Trophoblast cell (in vitro differentiated cells and primary cell): ENCODE measurements at regions not wholly inside any gene's neighbourhood (a gene's known extent, or its start where the extent isn't known, plus 50 kb on each side); places are given as distances from the start of the nearest gene placed in this dataset.

ENCODE experiments used
- DNase-seq, 2 donors: peaks; one replicate each; pipeline ENCODE4 v3.0.0-alpha.2; 2016
- H2AFZ ChIP-seq: 2 replicates; pipeline ENCODE4 v1.6.1; 2013; ENCODE audit warnings: low read length, moderate library complexity, mild to moderate bottlenecking; ENCODE audit not compliant: insufficient read depth, poor library complexity
- H2AK5ac ChIP-seq: 2 replicates; pipeline ENCODE4 v1.6.1; 2013; ENCODE audit warnings: mild to moderate bottlenecking, low read length
- H2BK120ac ChIP-seq: 2 replicates; pipeline ENCODE4 v1.6.1; 2013; ENCODE audit warnings: low read length, mild to moderate bottlenecking, moderate library complexity; ENCODE audit not compliant: insufficient read depth, poor library complexity
- H2BK12ac ChIP-seq: 2 replicates; pipeline ENCODE4 v1.6.1; 2013; ENCODE audit warnings: mild to moderate bottlenecking, low read length, moderate library complexity
- H2BK5ac ChIP-seq: 2 replicates; pipeline ENCODE4 v1.6.1; 2013; ENCODE audit warnings: low read length, low read depth, moderate library complexity, mild to moderate bottlenecking; ENCODE audit not compliant: poor library complexity
- H3K14ac ChIP-seq: 2 replicates; pipeline ENCODE4 v1.6.1; 2013; ENCODE audit warnings: mild to moderate bottlenecking, low read length
- H3K18ac ChIP-seq: 2 replicates; pipeline ENCODE4 v1.6.1; 2013; ENCODE audit warnings: mild to moderate bottlenecking, low read length
- H3K23ac ChIP-seq: 2 replicates; pipeline ENCODE4 v1.6.1; 2013; ENCODE audit warnings: low read length
- H3K27ac ChIP-seq: 2 replicates; pipeline ENCODE4 v1.5.1; 2013; ENCODE audit warnings: low read depth, mild to moderate bottlenecking, inconsistent platforms, low read length, moderate library complexity
- H3K27me3 ChIP-seq: 2 replicates; pipeline ENCODE4 v1.6.1; 2013; ENCODE audit warnings: inconsistent platforms, mild to moderate bottlenecking, low read length, moderate library complexity; ENCODE audit not compliant: insufficient read depth
- H3K36me3 ChIP-seq, 2 experiments: 1 replicate in 1 of 2; 2 replicates in 1 of 2; pipeline ENCODE4 v1.6.1; 2013; ENCODE audit warnings: low read length in 2 of 2, mild to moderate bottlenecking in 2 of 2, moderate library complexity in 1 of 2; ENCODE audit not compliant: insufficient read depth in 2 of 2, control insufficient read depth in 1 of 2
- H3K4ac ChIP-seq: 2 replicates; pipeline ENCODE4 v1.6.1; 2013; ENCODE audit warnings: low read depth, mild to moderate bottlenecking, low read length, moderate library complexity
- H3K4me1 ChIP-seq, 2 experiments: 1 replicate in 1 of 2; 2 replicates in 1 of 2; pipeline ENCODE4 v1.6.1; 2013; ENCODE audit warnings: low read length in 2 of 2, mild to moderate bottlenecking in 2 of 2, moderate library complexity in 1 of 2; ENCODE audit not compliant: insufficient read depth in 2 of 2, control insufficient read depth in 1 of 2
- H3K4me2 ChIP-seq: 2 replicates; pipeline ENCODE4 v1.6.1; 2013; ENCODE audit warnings: inconsistent platforms, mild to moderate bottlenecking, low read length, moderate library complexity
- H3K4me3 ChIP-seq: 2 replicates; pipeline ENCODE4 v1.5.1; 2013; ENCODE audit warnings: mild to moderate bottlenecking, low read depth, low read length, inconsistent platforms
- H3K79me1 ChIP-seq: one replicate; pipeline ENCODE4 v1.6.1; 2013; ENCODE audit warnings: low read length
- H3K79me2 ChIP-seq: 2 replicates; pipeline ENCODE4 v1.6.1; 2013; ENCODE audit warnings: low read length, mild to moderate bottlenecking; ENCODE audit not compliant: control insufficient read depth, insufficient read depth, poor library complexity
- H3K9ac ChIP-seq: 2 replicates; pipeline ENCODE4 v1.6.1; 2013; ENCODE audit warnings: mild to moderate bottlenecking, low read length
- H3K9me3 ChIP-seq: 2 replicates; pipeline ENCODE4 v1.6.1; 2013; ENCODE audit warnings: low read depth, mild to moderate bottlenecking, control low read depth, inconsistent platforms, low read length; ENCODE audit not compliant: insufficient read depth
- H4K12ac ChIP-seq: 2 replicates; pipeline ENCODE4 v1.6.1; 2013; ENCODE audit warnings: low read depth, mild to moderate bottlenecking, low read length, moderate library complexity
- H4K8ac ChIP-seq: 2 replicates; pipeline ENCODE4 v1.6.1; 2013; ENCODE audit warnings: low read depth, mild to moderate bottlenecking, low read length, moderate library complexity
- H4K91ac ChIP-seq: one replicate; pipeline ENCODE4 v1.6.1; 2013; ENCODE audit warnings: low read depth, mild to moderate bottlenecking, low read length, moderate library complexity
- WGBS: extraction: QIAGEN DNeasy Blood & Tissue Kit; methylation state at CpG from one replicate; pipeline ENCODE4 v1.1.7; 2013; ENCODE audit warnings: missing lambda C conversion rate; ENCODE audit not compliant: insufficient read length, insufficient coverage; ENCODE audit errors: extremely low coverage; 5-methylcytosine and 5-hydroxymethylcytosine counted together

DNA sequence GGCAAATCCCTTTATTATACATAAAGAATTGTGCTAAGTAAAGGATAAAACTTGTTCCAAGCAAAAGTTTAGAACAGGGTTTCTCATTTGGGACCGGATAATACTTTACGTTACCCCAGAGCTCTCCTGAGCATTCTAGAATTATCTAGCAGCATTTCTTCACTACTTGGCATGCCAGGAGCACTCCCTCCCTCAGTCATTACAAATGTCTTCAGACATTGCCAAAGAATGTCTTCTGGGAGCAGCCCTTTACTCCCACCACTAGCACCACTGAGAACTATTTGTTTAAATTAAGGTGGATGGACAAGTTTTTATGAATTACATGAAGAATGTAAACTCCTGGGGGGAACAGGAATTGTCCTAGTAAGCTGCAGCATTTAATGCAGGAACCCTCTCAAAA lies 516.4 kb downstream of the GBE1 start:
- Histone ChIP-seq H3K27ac (no peak overlapping the region), H2BK5ac (no peak overlapping the region), H4K91ac (no peak overlapping the region), H3K79me1 (no peaks in the 10 kb centered on the region), H3K4me1 (no peaks in the 10 kb centered on the region), H4K8ac (no peak overlapping the region), H3K27me3 (no peaks in the 10 kb centered on the region), H3K18ac (no peak overlapping the region), H3K4me2 (no peak overlapping the region), H3K23ac (no peak overlapping the region), H3K36me3 (no peaks in the 10 kb centered on the region), H4K12ac (no peak overlapping the region), H3K79me2 (no peaks in the 10 kb centered on the region), H2BK120ac (no peak overlapping the region), H3K14ac (no peak overlapping the region), H2BK12ac (no peak overlapping the region), H3K4me3 (no peak overlapping the region), H2AFZ (no peak overlapping the region), H3K9ac (no peak overlapping the region), H3K9me3 (no peaks in the 10 kb centered on the region), H3K4ac (no peak overlapping the region), H2AK5ac (no peak overlapping the region)
- DNase-seq = no peak
- no CpG with 5 or more reads among the region's 2 CpGs for WGBS

DNA sequence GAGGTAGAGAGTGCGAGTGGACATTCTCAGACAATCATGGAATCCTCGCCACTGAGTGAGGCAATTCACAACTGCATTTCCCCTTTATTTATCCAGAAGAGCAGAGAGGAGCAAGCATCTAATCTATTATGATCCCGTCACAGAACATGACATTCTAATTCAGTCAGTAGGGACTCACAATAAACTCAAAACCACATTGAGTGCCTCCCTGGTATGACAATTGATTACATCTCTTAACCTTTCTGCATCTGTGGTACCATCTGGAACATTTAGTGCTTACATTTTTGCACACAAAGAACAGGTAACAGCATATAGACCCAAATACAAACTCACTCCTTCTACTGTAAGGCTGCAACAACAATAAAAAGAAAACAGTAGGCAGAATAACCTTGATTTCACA lies 517.2 kb downstream of the GBE1 start:
- no peak overlapping the region for H2BK12ac ChIP-seq
- H2BK5ac ChIP-seq = no peak overlapping the region
- H3K4me3 ChIP-seq = no peak overlapping the region
- WGBS = no CpG with 5 or more reads among the region's 3 CpGs
- H4K8ac ChIP-seq = no peak overlapping the region
- H3K23ac ChIP-seq = no peak overlapping the region
- H3K9ac ChIP-seq = no peak overlapping the region
- H4K12ac ChIP-seq = no peak overlapping the region
- H4K91ac ChIP-seq = no peak overlapping the region
- no peaks in the 10 kb centered on the region for H3K4me1 ChIP-seq
- H3K14ac ChIP-seq = no peak overlapping the region
- no peaks in the 10 kb centered on the region for H3K79me1 ChIP-seq
- no peak overlapping the region for H3K4me2 ChIP-seq
- no peaks in the 10 kb centered on the region for H3K79me2 ChIP-seq
- no peak overlapping the region for H3K27ac ChIP-seq
- no peak overlapping the region for H3K18ac ChIP-seq
- no peaks in the 10 kb centered on the region for H3K36me3 ChIP-seq
- H3K27me3 ChIP-seq = no peaks in the 10 kb centered on the region
- no peak overlapping the region for H2AFZ ChIP-seq
- no peak for DNase-seq
- no peak overlapping the region for H2AK5ac ChIP-seq
- no peak overlapping the region for H2BK120ac ChIP-seq
- no peak overlapping the region for H3K4ac ChIP-seq
- H3K9me3 ChIP-seq = no peaks in the 10 kb centered on the region

DNA sequence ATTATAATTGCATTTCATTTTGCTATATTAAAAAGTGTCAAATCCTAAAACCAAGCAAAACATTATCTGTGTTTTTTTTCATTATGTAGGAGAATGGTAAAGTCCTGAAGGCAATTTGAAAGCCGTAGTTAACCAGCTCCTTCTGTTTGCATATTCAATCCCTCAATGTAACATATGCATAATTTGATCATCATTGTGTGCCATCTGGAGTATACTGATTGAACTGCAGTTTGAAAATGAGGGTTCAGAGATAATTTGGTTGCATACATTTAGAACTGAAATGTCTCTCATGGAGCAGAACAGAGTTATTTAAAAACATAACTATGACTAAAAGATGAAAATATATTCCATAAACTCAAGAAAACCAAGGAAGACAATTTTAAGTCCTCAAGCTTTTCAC lies 518.6 kb downstream of the GBE1 start:
- Histone ChIP-seq H4K91ac (no peak overlapping the region), H3K27me3 (no peaks in the 10 kb centered on the region), H3K4ac (no peak overlapping the region), H2BK12ac (no peak overlapping the region), H2AFZ (no peak overlapping the region), H2AK5ac (no peak overlapping the region), H3K9ac (no peak overlapping the region), H4K12ac (no peak overlapping the region), H3K14ac (no peak overlapping the region), H2BK120ac (no peak overlapping the region), H3K4me1 (no peaks in the 10 kb centered on the region), H3K79me2 (no peaks in the 10 kb centered on the region), H3K9me3 (no peaks in the 10 kb centered on the region), H2BK5ac (no peak overlapping the region), H4K8ac (no peak overlapping the region), H3K27ac (no peak overlapping the region), H3K23ac (no peak overlapping the region), H3K18ac (no peak overlapping the region), H3K36me3 (no peaks in the 10 kb centered on the region), H3K79me1 (no peaks in the 10 kb centered on the region), H3K4me3 (no peak overlapping the region), H3K4me2 (no peak overlapping the region)
- DNase-seq = peak in 1 of 2 donors; percentile 46
- WGBS = no CpG with 5 or more reads among the region's 1 CpG

DNA sequence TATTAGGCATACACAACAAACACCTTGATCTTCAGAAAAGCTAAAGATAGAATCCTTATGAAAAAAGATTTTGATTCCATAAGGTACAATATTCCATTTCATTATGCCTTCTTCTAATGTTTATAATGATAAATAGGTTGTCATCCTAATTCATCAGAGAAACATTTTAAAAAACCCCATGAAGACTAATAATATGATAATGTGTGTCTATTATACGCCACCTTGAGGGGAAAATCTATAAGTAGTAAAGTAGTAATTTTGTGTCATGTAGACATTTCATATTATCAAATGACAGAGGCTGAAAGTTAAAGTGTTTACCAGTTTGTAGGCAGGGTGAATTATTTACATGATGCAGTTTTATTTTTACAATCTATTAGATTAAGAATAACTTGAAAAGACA lies 524.3 kb downstream of the GBE1 start:
- Histone ChIP-seq H2BK5ac (no peak overlapping the region), H3K23ac (no peak overlapping the region), H3K79me2 (no peaks in the 10 kb centered on the region), H4K12ac (no peak overlapping the region), H3K79me1 (no peaks in the 10 kb centered on the region), H3K9ac (no peak overlapping the region), H2BK120ac (no peak overlapping the region), H3K9me3 (no peaks in the 10 kb centered on the region), H3K36me3 (no peaks in the 10 kb centered on the region), H3K4me2 (no peak overlapping the region), H3K27ac (no peak overlapping the region), H3K18ac (no peak overlapping the region), H3K4me3 (no peak overlapping the region), H2AK5ac (no peak overlapping the region), H3K4ac (no peak overlapping the region), H2AFZ (no peak overlapping the region), H4K91ac (no peak overlapping the region), H3K14ac (no peak overlapping the region), H3K4me1 (no peaks in the 10 kb centered on the region), H2BK12ac (no peak overlapping the region), H3K27me3 (no peaks in the 10 kb centered on the region), H4K8ac (no peak overlapping the region)
- WGBS = no CpG with 5 or more reads among the region's 1 CpG
- no peak for DNase-seq
